GM04504 (cell line): ENCODE measurements at regions not wholly inside any gene's neighbourhood (a gene's known extent, or its start where the extent isn't known, plus 50 kb on each side); places are given as distances from the start of the nearest gene placed in this dataset.

Experiments
- DNase-seq: peaks from one replicate; pipeline ENCODE4 v3.0.0-alpha.2; 2012; ENCODE audit warnings: low read depth

DNA sequence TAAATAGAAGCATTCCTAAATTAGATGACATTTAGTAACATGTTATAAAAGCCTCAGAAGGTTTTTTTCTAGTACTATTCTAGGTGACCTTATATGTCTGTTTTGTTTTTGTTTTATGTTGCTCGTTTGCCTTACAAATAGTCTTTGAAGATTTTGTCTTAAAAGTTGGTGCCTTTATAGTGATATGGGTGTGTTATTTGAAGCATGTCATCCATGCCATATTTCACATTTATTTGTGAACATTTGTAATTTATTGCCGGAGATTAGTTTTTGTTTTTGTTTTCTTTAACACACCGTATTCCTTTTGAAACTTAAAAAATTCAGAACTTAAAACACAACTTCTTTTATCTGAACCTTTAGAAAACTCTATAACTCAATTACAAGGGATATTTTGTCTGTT lies 422.8 kb upstream of the PCDH9 start:
- no peak for DNase-seq

DNA sequence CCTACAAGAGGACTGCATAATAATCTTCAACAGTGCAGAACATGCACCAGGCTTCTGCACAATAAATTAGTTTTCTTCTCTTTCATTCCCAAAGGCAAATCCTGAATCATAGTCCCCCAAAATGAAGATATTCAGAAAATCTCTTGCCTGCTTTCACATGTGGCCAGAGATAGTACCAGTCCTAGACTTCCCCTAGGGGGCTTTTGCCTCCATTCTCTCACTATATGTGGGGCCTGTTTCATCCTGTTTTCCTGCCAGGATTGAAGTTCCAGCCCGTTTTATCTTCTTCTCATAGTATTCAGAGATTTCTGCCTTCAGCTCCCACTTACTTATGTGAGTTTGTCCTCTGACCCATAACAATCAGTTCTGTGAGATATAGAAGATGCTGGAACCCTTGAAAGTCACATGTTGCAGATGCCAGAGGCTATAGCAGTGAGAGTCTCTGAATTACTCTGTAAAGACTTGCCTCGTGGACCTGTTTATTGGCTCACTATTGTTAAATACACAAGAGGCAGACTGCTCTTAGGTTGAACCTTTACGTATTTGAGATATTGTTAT lies 421.9 kb upstream of the PCDH9 start:
- DNase-seq: no peak

DNA sequence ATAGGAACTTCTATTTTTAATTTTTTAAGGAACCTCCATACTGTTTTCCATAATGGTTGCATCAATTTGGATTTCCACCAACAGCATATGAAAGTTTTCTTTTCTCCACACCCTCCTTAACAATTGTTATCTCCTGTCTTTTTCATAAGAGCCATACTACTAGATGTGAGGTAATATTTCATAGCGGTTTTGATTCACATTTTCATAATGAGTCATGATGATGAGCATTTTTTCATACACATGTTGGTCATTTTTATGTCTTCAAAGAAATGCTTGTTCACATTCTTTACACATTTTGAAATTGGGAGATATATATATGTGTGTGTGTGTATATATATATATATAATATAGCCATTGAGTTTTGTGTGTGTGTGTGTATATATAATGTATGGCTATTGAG lies 420.3 kb upstream of the PCDH9 start:
- no peak for DNase-seq

DNA sequence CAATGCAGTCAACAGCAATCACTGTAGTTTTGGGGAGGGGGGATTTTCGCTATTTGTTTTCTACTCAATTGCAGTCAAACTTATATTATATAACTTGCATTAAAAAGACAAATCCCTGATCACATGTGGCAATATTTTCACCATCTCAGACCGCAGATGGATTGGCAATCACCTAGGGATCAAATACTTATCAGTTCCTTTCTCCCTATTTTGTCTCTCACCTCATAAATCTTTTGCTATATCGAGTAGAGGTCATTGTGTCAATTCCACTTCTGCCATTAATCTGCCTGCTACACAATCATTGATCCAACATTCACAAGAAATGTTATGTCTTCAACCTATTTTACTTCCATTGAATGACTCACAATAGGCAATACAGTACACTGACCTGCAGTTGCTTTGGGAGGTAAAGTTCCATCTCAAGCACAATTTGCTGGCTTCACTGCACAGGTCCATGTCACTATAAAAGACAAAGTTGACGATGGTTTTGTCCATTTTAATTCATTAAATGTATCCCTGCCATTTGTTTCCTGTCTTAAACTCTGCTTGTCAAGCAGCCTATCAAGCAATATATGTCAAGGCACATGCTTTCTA lies 415.8 kb upstream of the PCDH9 start:
- DNase-seq: no peak

DNA sequence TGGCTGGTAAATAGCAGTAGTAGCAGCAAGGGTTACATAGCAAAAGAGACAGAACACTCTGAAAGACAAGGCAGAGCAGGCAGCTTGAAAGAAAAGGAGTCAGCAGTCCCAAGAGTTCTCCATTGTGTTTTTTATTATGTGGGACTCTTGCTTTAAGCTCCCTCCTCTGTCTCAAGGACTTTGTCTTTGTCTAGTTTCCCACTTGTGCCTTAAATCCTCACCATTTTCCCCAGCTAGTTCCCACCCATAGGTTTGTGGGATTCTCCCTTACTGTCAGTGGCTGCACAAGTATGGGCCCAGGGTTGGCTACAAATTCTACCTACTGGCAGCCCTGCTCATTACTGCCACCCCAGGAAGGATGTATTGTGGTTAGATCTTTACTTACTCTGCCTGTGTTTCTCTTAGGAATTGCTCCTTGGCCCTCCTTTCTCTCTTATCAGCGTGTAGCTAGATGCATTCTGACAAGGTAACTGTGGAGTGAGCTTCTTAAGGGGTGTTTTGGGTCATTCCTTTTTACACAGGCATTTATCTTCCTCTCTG lies 413.4 kb upstream of the PCDH9 start:
- no peak for DNase-seq

DNA sequence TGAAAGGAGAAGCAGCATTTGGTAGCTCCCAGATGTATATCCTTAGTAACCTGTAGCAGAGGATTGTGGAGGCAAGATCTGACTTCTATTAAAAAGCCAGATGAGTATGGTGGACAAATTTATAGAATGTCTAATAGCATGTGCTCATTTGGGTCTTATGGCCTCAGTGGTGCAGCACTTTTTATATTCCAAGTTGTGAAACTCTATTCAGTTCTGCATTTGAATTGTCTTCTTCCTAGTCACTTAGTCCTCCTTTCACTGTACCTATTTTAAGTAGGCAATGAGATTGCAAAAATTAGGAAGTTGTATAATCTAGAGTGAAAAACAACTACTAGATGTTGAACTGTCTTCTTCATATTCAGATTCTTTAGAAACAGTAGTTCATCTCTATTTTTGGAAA lies 412.5 kb upstream of the PCDH9 start:
- no peak for DNase-seq

DNA sequence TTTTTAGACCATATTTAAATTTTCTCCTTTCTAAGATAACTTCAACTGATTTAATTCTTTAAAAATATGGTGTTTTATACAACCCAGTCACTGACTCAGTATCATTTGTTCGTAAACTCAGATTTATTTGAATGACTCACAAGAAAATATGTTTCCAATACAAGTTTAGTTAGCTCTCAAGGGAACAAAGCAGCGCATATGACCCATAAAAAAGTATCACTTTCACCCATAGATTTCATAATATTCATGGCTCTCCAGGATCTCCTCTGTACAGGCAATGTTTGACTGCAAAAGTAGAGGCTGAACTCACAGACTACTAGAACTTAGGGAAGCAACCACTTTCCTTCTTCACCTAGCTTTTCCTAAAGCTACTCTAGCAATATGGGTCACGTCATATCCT lies 405.6 kb upstream of the PCDH9 start:
- no peak for DNase-seq

DNA sequence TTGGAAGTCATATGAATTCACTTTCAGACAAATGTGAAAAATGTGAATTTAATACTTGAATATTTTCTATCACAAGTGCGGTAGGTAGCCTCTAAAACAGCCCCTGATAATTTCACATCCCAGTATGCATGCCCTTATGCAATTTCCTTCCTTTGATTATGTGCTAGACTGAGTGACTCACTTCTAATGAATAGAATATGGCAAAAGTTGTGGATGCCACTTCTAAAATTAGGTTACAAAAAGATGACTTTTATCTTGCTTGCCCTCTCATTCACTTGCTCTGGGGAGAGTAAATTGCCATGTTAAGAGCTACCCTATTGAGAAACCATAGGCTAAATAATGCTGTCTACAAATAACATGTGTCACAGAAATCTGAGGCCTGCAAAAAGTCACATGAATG lies 402.5 kb upstream of the PCDH9 start:
- DNase-seq: no peak

DNA sequence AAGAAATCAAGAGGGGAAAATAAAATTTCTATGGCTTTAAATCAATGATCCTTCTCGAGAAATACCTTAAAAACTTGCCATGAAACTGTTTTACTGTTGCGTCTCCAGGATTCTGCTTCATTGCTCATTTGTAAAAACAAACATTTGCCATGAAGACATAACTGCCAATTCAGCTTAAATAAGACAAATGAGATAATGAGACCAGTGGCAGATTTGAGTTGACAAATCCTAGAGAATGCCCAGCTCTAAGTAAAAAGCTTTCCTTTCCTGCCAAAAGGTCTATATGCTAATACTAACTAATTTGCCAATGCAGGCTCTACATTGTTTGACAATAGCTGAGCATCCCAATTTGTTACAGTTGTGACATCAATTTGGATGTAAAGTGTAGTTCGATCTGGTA lies 400.5 kb upstream of the PCDH9 start:
- DNase-seq: no peak

DNA sequence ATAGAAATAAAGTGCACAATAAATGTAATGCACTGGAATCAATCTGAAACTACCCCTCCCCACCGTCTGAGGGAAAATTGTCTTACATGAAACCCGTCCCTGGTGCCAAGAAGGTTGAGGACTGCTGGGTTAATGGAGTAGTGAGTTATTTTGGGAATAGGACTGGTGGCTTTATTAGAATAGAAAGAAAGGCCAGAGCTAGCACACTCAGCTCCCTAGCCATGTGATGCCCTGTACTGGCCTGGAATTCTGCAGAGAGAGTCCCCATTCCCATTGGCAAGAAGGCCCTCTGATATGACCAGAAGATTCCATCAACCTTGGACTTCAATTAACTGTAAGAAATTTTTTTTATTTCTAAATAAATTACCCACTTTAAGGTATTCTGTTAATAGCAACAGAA lies 393.5 kb upstream of the PCDH9 start:
- DNase-seq: no peak

DNA sequence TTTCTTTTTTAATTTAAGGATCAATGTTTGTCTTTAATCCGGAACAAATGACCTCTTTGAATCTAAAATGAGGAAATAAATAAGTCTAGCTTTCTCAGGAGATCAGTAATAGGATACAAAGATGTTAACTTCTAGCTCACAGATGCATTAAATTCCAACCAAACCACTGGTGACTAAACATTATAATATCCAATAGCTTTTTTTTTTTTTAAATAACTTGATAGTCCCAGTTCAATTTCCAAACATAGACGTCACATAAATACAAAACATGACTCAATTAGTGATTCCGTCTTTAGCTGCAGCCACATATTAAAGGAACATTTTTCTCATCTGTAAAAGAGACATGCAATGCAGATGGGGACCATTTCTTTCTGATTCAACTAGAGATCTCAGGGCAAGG lies 390.5 kb upstream of the PCDH9 start:
- DNase-seq: no peak

DNA sequence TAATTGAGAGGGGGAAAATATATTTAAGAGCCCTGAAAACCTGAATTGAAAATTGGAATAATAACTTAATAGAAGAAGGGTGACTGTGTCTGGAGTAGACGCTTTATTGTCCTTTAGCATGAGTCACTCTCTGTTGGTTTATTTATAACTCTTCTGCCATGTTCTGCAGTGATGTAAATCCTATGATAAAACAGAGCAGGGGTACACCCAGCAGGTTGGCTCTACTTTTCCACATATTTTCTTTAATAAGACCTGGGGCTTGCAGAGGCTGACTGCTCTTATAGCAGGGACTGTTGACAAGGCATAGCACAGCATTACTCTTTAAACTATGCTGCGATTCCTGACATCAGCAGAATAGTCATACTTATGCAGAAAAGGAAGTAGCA lies 389.9 kb upstream of the PCDH9 start:
- DNase-seq: no peak

DNA sequence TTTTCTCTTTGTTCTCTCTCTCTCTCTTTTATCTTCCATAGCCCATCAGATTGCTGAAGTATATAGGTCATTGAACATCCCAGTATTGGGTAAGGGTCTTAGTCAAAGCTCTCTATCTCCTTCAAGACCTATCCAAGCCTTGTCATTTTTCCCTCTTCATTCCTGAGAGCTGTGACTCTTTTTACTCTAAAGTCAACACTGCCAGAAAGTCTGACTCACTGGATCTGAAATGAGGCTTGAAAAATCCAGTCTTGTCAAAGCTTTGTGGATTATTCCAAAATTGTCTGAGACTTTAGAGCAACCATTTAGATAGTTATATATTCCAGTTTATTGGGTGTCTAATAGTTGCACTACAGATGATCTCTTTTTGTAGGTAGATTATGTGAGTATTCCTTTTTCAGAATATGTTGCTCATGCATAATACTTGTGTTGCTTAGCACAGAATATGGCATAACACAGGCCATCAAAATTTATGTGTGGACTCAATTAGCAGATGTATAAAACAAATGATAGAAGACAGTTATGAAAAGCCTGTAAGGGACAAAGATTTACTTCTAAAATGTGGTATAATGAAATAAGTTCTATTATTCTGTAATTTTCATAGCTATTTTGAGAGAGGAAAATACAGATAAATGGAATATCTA lies 389.3 kb upstream of the PCDH9 start:
- DNase-seq: no peak

DNA sequence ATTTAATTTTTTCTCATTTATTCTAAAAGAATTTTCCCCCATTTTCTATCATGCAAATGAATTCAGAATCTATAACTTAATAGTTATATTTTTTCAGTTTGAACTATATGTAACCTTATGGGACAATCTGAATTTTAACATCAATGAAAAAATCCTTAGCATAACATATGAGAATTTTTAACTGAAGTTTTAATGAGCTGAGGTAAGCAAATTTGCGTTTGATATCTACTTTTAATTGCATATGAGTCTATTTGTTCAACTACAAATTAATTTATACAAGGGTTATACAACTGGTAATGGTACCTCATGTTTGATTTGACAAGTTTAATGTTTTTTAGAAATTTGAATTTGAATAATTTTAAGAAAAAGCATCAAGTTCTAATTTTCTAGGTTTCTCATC lies 384.4 kb upstream of the PCDH9 start:
- no peak for DNase-seq

DNA sequence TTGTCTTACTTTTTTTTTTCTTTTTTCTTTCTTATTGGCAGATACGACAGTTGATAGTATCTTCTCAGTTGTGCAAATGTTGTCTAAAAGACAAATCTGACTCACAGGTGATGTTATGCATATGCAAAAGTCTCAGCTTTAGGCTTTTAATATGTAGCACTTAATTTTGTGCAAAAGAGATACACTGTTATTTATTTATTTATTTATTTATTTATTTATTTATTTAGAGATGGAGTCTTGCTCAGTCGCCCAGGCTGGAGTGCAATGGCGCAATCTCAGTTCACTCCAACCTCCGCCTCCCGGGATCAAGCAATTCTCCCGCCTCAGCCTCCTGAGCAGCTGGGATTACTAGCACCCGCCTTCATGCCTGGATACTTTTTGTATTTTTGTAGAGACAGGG lies 383.9 kb upstream of the PCDH9 start:
- DNase-seq: no peak

DNA sequence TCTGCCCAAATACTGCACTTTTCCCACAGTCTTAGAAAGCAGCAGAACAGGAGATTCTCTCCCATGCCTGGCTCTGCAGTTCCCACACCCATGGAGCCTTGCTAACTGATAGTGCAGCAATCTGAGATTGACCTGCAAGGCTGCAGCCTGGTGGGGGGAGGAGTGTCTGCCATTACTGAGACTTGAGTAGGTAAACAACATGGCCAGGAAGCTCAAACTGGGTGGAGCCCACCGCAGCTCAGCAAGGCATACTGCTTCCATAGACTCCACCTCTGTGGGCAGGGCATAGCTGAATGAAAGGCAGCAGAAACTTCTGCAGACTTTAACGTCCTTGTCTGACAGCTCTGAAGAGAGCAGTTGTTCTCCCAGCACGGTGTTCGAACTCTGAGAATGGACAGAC lies 358.5 kb upstream of the PCDH9 start:
- no peak for DNase-seq

DNA sequence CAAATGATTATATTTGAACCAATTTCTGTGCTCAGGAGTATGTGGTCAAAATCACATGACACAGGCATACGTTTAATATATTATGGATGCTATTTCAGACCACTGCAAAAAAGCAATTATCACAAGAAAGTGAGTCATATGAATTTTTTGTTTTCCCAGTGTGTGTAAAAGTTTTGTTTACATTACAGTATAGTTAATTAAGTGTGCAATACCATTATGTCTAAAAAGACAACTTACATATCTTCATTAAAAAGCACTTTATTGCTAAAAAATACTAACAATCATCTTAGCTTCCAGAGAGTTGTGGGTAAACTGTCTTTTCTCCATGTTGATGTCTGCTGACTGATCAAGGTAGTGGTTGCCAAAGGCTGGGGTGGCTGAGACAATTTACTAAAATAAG lies 347.2 kb upstream of the PCDH9 start:
- DNase-seq: no peak

DNA sequence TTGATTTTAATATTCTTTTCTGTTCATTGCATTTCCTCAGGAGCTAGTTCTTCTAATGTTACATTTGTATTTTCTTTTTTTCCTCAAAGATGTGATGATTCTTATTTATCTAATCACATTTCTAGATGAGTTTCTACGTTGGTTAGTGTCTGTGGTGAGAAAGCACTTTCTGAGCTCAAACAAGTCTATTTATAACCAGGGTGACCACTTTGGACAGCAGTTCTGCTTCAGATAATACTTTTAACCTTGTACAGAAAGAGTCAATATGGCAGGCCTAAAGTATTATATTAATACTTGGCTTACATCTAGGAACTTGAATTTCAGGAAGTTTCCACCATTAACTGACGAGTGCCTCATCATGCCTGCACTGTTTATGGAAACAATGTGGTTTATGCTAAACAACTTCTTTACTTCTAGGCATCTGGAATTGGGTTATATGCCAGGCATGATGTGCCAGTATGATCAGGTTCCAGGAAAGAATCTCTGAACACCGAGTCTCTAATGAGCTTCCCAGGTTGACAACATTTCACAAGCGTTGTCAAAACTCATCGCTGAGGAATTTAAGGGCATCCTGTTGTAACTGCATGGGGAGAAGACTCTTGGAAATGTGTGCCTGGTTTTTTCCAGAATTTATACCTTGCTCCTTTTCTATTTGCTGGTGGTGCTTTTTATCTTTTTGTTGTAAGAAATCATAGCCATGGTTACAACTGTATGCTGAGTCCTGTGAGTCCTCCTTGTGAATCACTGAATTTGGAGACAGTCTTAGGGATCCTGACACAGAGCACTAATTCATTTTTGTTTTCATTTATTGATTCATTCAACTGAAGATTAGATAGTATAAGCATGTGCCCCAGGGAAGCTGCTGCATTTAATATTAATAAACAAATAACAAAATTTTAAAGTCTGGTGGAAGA lies 344.4 kb upstream of the PCDH9 start:
- DNase-seq: no peak

DNA sequence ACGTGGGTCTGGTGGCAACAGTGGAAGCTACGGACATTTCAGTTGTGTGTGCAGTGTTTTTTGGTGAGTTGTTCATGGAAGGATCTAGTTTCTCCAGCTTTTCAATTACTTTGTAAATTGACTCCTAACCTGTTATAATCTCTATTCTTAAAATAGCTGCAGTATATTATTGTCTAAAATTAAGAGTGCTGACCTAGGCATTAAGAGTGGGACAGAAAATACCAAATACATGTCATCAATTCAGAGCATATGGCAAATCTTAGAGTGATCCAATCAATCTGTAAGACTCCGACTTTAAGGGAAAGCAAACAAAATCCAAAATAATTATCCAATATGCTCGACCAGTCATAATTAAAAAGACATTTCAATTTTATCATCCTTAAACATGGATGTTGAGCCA lies 338.1 kb upstream of the PCDH9 start:
- no peak for DNase-seq

DNA sequence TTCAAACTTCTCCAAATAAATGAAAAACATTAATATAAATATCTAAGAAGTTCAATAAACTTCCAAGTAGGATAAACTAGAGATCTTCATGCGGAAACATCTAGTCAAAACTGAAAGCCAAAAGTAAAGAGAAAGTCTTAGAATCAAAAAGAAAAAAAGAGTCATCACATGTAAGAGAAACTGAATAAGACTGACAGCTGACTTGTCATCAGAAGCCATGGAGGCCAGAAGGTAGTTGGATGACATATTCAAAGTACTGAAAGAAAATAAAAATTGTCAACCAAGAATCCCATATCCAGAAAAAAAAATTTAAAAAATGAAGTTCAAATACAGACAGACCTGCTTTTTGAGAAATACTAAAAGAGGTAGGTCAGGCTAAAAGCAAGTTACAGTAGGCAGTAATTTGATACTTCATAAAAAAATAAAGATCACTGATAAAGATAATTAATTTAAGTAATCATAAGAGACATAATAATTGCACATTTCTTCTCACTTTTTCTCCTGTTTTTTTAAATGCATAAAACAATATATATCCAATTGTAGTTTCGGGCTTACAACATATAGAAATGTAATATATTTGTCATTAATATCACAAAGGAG lies 327.6 kb upstream of the PCDH9 start:
- DNase-seq: no peak

DNA sequence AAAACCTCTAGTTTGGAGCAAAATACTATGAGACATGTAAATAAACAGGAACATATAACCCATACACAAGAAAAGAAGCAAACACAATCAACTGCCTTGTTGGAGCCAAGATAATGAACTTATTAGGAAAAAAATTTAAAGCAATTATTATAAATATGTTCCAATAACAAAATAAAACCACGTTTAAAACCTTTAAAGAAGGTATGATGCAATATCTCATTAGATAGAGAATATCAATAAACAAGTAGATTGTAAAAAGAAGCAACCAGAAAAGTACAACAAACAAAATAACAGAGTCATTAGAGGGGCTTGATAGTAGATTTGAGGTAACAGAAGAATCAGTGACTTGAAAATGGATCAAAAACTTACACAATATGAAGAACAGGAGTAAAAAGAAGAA lies 327.0 kb upstream of the PCDH9 start:
- DNase-seq: no peak

DNA sequence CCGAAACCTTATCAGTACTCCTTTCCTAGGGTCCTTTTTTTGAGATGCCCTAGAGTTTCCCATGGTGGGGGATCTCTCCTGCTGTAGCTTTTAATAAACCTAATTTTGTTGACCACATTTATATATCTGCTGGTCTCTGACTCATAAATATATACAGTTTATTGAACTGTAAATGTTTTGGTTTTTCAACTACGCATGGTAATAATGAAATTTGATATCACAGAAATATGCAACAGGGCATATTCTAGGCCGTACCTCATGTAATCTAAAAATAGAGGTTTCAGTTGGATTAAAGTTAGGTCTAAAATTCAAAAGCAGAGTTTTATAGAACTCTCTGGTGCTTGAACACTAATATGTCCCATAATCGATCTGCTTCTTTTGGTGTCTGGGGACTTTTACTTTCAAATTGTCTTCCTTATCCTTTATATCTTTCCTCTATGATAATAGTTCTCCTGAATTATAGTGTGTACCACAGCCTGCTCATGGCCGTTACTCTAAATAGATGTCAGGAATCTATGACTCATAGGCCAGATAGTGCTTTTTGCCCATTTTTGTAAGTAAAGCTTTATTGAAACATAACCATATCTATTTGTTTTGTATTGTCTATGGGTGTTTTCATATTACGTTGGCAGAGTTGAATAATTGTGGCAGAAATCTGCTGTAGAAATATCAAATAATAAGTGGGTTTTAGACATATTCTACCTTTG lies 324.8 kb upstream of the PCDH9 start:
- no peak for DNase-seq
